NT2/D1 (cell line): ENCODE measurements at regions not wholly inside any gene's neighbourhood (a gene's known extent, or its start where the extent isn't known, plus 50 kb on each side); places are given as distances from the start of the nearest gene placed in this dataset.

Source experiments
- SUZ12 ChIP-seq: IDR thresholded peaks from 2 replicates; pipeline ENCODE4 v1.6.1; 2011; ENCODE audit not compliant: insufficient read length, insufficient read depth; ENCODE audit errors: extremely low read depth
- YY1 ChIP-seq: IDR thresholded peaks from 2 replicates; pipeline ENCODE4 v1.6.1; 2011; ENCODE audit not compliant: insufficient read length, insufficient read depth
- ZNF274 ChIP-seq: IDR thresholded peaks from 2 replicates; pipeline ENCODE4 v1.6.1; 2011; ENCODE audit warnings: mild to moderate bottlenecking, low read depth, low read length

DNA sequence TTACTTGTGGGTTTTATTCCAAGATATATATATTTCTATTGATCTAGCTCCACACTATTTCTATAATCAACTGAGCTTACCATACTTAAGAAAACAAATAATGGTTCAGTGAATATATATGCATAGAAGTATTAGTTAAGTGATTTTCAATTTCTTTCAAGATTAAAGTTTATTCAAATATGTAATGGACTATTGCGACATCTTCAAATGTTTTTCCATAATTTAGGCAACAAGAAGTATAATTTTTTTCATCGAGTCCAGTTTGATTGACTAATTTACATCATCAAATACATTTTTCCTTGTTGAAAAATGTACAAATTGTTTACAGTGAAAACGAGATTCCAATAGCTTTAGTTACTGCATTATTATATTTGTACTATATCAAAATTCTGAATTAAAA is 528.6 kb downstream of the PTPRC start:
- TF ChIP-seq SUZ12 (no peak), YY1 (no peak), ZNF274 (no peak)
